Activated T-helper 1 cell treated with anti-CD3 and anti-CD28 coated beads, Interleukin-2, amount 50 U/mL, for 16 hours (primary cell): ENCODE measurements at regions not wholly inside any gene's neighbourhood (a gene's known extent, or its start where the extent isn't known, plus 50 kb on each side); places are given as distances from the start of the nearest gene placed in this dataset.

Experiments used
- DNase-seq, 2 donors: peaks; one replicate each; pipeline ENCODE4 v3.0.0-alpha.2; 2020; ENCODE audit warnings: low read depth in 1 of 2, low spot score in 1 of 2

GRCh38 chr4:102440498-102440897 is 60.7 kb upstream of the NFKB1 start:
- DNase-seq, result no peak

- no peak for DNase-seq
Observed at GRCh38 chr4:102441978-102442911, 58.9 kb upstream of the NFKB1 start.

GRCh38 chr4:102444752-102445151 is 56.4 kb upstream of the NFKB1 start:
- no peak for DNase-seq

GRCh38 chr4:102445213-102445612 is 55.9 kb upstream of the NFKB1 start:
- no peak for DNase-seq

GRCh38 chr4:102447413-102447812 is 53.7 kb upstream of the NFKB1 start:
- DNase-seq, result no peak

GRCh38 chr4:102449751-102450352 is 51.3 kb upstream of the NFKB1 start:
- peak in 1 of 2 donors; percentile 10 for DNase-seq

- DNase-seq, result no peak
Observed at GRCh38 chr4:102451266-102451665, 49.9 kb upstream of the NFKB1 start.
